A673 (cell line): ENCODE measurements at regions not wholly inside any gene's neighbourhood (a gene's known extent, or its start where the extent isn't known, plus 50 kb on each side); places are given as distances from the start of the nearest gene placed in this dataset.

ENCODE experiments used
- BruUV-seq: library from RNA; stranded (reverse); fragments of 400-500 nt; replicated peaks from 2 replicates; lab custom pipeline; 2021; lab: Mats Ljungman, UMichigan
- CTCF ChIA-PET: fragments of 300-600 bp; sonication (Branson Sonifier 250); formaldehyde crosslinking; loops from one replicate; lab custom pipeline; 2022; ENCODE audit warnings: antibody characterized with exemption; lab: Charles Lee
- POLR2A ChIA-PET: fragments of 300-600 bp; sonication (Branson Sonifier 250); formaldehyde crosslinking; loops from one replicate; lab custom pipeline; 2022; ENCODE audit warnings: antibody characterized with exemption; ENCODE audit not compliant: low non-redundant PET; lab: Charles Lee
- DNase-seq: peaks from one replicate; pipeline ENCODE4 v3.0.0-alpha.2; 2015; ENCODE audit warnings: low spot score
- H3K27ac ChIP-seq: fragments of 200-600 bp; sonication (generic); 2 replicates; pipeline ENCODE4 v1.5.1; 2016; ENCODE audit warnings: mixed run types, low read depth, mild to moderate bottlenecking, mixed read lengths, antibody characterized with exemption, low read length; ENCODE audit not compliant: poor library complexity, severe bottlenecking
- H3K27me3 ChIP-seq: fragments of 200-600 bp; sonication (generic); replicated peaks from 2 replicates; pipeline ENCODE4 v1.6.1; 2017; ENCODE audit warnings: mixed run types, low read depth, mild to moderate bottlenecking, mixed read lengths, antibody characterized with exemption, low read length; ENCODE audit not compliant: insufficient read depth, poor library complexity
- H3K36me3 ChIP-seq: fragments of 200-600 bp; sonication (generic); 2 replicates; pipeline ENCODE4 v1.6.1; 2016; ENCODE audit warnings: mixed run types, mild to moderate bottlenecking, mixed read lengths, antibody characterized with exemption, low read length; ENCODE audit not compliant: insufficient read depth, poor library complexity, severe bottlenecking
- H3K4me1 ChIP-seq: fragments of 200-600 bp; sonication (generic); 2 replicates; pipeline ENCODE4 v1.6.1; 2017; ENCODE audit warnings: mixed run types, mild to moderate bottlenecking, mixed read lengths, antibody characterized with exemption, low read length; ENCODE audit not compliant: insufficient read depth, poor library complexity, severe bottlenecking
- H3K4me3 ChIP-seq: fragments of 200-600 bp; sonication (generic); 2 replicates; pipeline ENCODE4 v1.5.1; 2016; ENCODE audit warnings: low read depth, mixed run types, mild to moderate bottlenecking, mixed read lengths, low read length; ENCODE audit not compliant: poor library complexity, severe bottlenecking
- H3K9me3 ChIP-seq: fragments of 200-600 bp; sonication (generic); 2 replicates; pipeline ENCODE4 v1.6.1; 2016; ENCODE audit warnings: mixed run types, low read depth, mild to moderate bottlenecking, mixed read lengths, antibody characterized with exemption, low read length; ENCODE audit not compliant: poor library complexity, severe bottlenecking
- EZH2 ChIP-seq: fragments of 200-600 bp; sonication (generic); IDR thresholded peaks from 2 replicates; pipeline ENCODE4 v1.6.1; 2017; ENCODE audit warnings: borderline replicate concordance, low read depth, mild to moderate bottlenecking, mixed read lengths, antibody characterized with exemption, low read length; ENCODE audit not compliant: poor library complexity, severe bottlenecking
- intact Hi-C: fragments of 100-400 bp; cut with micrococcal nuclease; formaldehyde crosslinking; loops from one replicate; pipeline ENCODE4 v1.10.0; 2022; ENCODE audit not compliant: unreplicated experiment
- TF ChIP-seq, protein P1 (sequence below): fragments of 300-800, 200-600 bp; sonication (generic); conservative IDR thresholded peaks from 2 replicates; pipeline ENCODE4 v1.5.1; 2017; ENCODE audit warnings: low read depth, mild to moderate bottlenecking, antibody characterized with exemption, low read length, moderate library complexity, mixed read lengths

GRCh38 chr3:15941958-15942357 is 144.2 kb upstream of the ANKRD28 start:
- TF ChIP-seq EZH2: no peak
- TF ChIP-seq, protein P1, sequence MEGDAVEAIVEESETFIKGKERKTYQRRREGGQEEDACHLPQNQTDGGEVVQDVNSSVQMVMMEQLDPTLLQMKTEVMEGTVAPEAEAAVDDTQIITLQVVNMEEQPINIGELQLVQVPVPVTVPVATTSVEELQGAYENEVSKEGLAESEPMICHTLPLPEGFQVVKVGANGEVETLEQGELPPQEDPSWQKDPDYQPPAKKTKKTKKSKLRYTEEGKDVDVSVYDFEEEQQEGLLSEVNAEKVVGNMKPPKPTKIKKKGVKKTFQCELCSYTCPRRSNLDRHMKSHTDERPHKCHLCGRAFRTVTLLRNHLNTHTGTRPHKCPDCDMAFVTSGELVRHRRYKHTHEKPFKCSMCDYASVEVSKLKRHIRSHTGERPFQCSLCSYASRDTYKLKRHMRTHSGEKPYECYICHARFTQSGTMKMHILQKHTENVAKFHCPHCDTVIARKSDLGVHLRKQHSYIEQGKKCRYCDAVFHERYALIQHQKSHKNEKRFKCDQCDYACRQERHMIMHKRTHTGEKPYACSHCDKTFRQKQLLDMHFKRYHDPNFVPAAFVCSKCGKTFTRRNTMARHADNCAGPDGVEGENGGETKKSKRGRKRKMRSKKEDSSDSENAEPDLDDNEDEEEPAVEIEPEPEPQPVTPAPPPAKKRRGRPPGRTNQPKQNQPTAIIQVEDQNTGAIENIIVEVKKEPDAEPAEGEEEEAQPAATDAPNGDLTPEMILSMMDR: no peak
- Histone ChIP-seq H3K4me3 (no peak overlapping the region), H3K27me3 (no peaks in the 10 kb centered on the region), H3K4me1 (no peaks in the 10 kb centered on the region), H3K36me3 (no peaks in the 10 kb centered on the region), H3K27ac (no peak overlapping the region), H3K9me3 (no peaks in the 10 kb centered on the region)
- BruUV-seq: no TSS peak
- POLR2A ChIA-PET: no interaction called here
- intact Hi-C loops: no loop called here
- no peak for DNase-seq
- CTCF ChIA-PET: no interaction called here

DNA sequence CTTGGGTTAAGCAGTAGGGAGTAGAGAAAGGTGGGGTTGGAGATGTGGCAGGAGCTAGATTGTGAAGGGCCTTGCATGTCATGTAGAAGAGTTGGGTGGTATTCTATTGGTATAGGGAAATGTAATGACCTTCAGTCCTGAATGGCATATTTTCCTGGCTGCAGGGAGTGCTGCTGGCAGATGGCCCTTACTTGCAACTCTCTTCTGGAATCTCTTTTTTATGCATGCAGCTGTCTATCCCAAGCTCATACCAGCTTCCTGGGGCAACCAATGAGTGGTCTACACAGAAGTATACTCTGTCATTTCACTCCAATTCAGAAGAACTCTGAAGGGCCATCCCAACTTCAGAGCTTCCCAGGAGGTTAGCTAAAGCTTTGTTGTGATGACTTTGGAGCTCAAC is 144.7 kb upstream of the ANKRD28 start:
- CTCF ChIA-PET: no interaction called here
- Histone ChIP-seq H3K27me3 (no peaks in the 10 kb centered on the region), H3K9me3 (no peaks in the 10 kb centered on the region), H3K36me3 (no peaks in the 10 kb centered on the region), H3K4me1 (no peaks in the 10 kb centered on the region), H3K4me3 (no peak overlapping the region), H3K27ac (no peak overlapping the region)
- POLR2A ChIA-PET: no interaction called here
- TF ChIP-seq, protein P1: no peak
- TF ChIP-seq EZH2: no peak
- BruUV-seq: no TSS peak
- intact Hi-C loops: no loop called here
- no peak for DNase-seq

- H3K27ac ChIP-seq: no peak overlapping the region
- CTCF ChIA-PET: no interaction called here
- no TSS peak for BruUV-seq
- no peaks in the 10 kb centered on the region for H3K36me3 ChIP-seq
- H3K4me1 ChIP-seq: no peaks in the 10 kb centered on the region
- TF ChIP-seq, protein P1: no peak
- no peak for TF ChIP-seq EZH2
- intact Hi-C loops: no loop called here
- H3K9me3 ChIP-seq: no peaks in the 10 kb centered on the region
- no peak for DNase-seq
- POLR2A ChIA-PET: no interaction called here
- no peaks in the 10 kb centered on the region for H3K27me3 ChIP-seq
- H3K4me3 ChIP-seq: no peak overlapping the region
Observed at GRCh38 chr3:15942936-15943335, 145.2 kb upstream of the ANKRD28 start.
